Neural progenitor cell (in vitro differentiated cells): ENCODE measurements at regions not wholly inside any gene's neighbourhood (a gene's known extent, or its start where the extent isn't known, plus 50 kb on each side); places are given as distances from the start of the nearest gene placed in this dataset.

Experiments
- DNase-seq: peaks from one replicate; pipeline ENCODE4 v3.0.0-alpha.2; 2016; ENCODE audit warnings: low spot score
- H2AFZ ChIP-seq: fragments of 200-600 bp; sonication (generic); replicated peaks from 2 replicates; pipeline ENCODE4 v1.6.1; 2016; ENCODE audit warnings: antibody characterized with exemption
- H3F3A ChIP-seq: fragments of 200-600 bp; sonication (generic); 2 replicates; pipeline ENCODE4 v1.6.1; 2016; ENCODE audit warnings: antibody characterized with exemption, low read depth
- H3K27ac ChIP-seq: fragments of 200-600 bp; sonication (generic); 2 replicates; pipeline ENCODE4 v1.5.1; 2016; ENCODE audit warnings: mild to moderate bottlenecking
- H3K27me3 ChIP-seq: fragments of 200-600 bp; sonication (generic); 2 replicates; pipeline ENCODE4 v1.6.1; 2016; ENCODE audit warnings: mild to moderate bottlenecking, moderate library complexity
- H3K36me3 ChIP-seq: fragments of 200-600 bp; sonication (generic); 2 replicates; pipeline ENCODE4 v1.5.1; 2016
- H3K4me1 ChIP-seq: fragments of 200-600 bp; sonication (generic); 2 replicates; pipeline ENCODE4 v1.6.1; 2016; ENCODE audit warnings: mixed run types
- H3K4me2 ChIP-seq: fragments of 200-600 bp; sonication (generic); 2 replicates; pipeline ENCODE4 v1.6.1; 2016
- H3K4me3 ChIP-seq: fragments of 200-600 bp; sonication (generic); 2 replicates; pipeline ENCODE4 v1.5.1; 2016
- H3K79me2 ChIP-seq: fragments of 200-600 bp; sonication (generic); 2 replicates; pipeline ENCODE4 v1.6.1; 2016; ENCODE audit warnings: low read depth
- H3K9ac ChIP-seq: fragments of 200-600 bp; sonication (generic); 2 replicates; pipeline ENCODE4 v1.6.1; 2016
- H3K9me3 ChIP-seq: fragments of 200-600 bp; sonication (generic); 2 replicates; pipeline ENCODE4 v1.5.1; 2016; ENCODE audit warnings: low read depth
- H4K20me1 ChIP-seq: fragments of 200-600 bp; sonication (generic); 2 replicates; pipeline ENCODE4 v1.6.1; 2016; ENCODE audit warnings: low read depth
- H3K27ac Mint-ChIP-seq: 3 replicates; pipeline ENCODE4 v1.8.0; 2021; ENCODE audit warnings: mixed read lengths
- H3K27me3 Mint-ChIP-seq: 2 replicates; pipeline ENCODE4 v1.8.0; 2022; ENCODE audit warnings: low read depth, mild to moderate bottlenecking, inconsistent platforms, moderate library complexity, mixed read lengths; ENCODE audit not compliant: insufficient read depth
- H3K36me3 Mint-ChIP-seq: 3 replicates; pipeline ENCODE4 v1.8.0; 2021; ENCODE audit warnings: mixed read lengths
- H3K4me1 Mint-ChIP-seq: 3 replicates; pipeline ENCODE4 v1.8.0; 2021; ENCODE audit warnings: mixed read lengths
- H3K4me3 Mint-ChIP-seq: 3 replicates; pipeline ENCODE4 v1.8.0; 2021; ENCODE audit warnings: mild to moderate bottlenecking, moderate library complexity, mixed read lengths
- H3K9me3 Mint-ChIP-seq: 3 replicates; pipeline ENCODE4 v1.8.0; 2020; ENCODE audit warnings: mixed read lengths
- CTCF ChIP-seq: fragments of 200-600 bp; sonication (generic); IDR thresholded peaks from 2 replicates; pipeline ENCODE4 v1.5.1; 2017; ENCODE audit warnings: antibody characterized with exemption, mild to moderate bottlenecking
- EZH2 ChIP-seq: fragments of 200-600 bp; sonication (generic); IDR thresholded peaks from 2 replicates; pipeline ENCODE4 v1.6.1; 2017; ENCODE audit warnings: antibody characterized with exemption, mild to moderate bottlenecking, moderate library complexity
- EZH2phosphoT487 ChIP-seq: fragments of 200-600 bp; sonication (generic); IDR thresholded peaks from 2 replicates; pipeline ENCODE4 v1.6.1; 2017; ENCODE audit warnings: antibody characterized with exemption

GRCh38 chr9:103804077-103804735 is 289.9 kb upstream of the SMC2 start:
- H3K27ac ChIP-seq, result no peak overlapping the region
- no peaks in the 10 kb centered on the region for H4K20me1 ChIP-seq
- no peaks in the 10 kb centered on the region for H3F3A ChIP-seq
- no peak overlapping the region for H3K4me2 ChIP-seq
- Mint-ChIP-seq H3K4me3 (no peak overlapping the region), H3K36me3 (no peaks in the 10 kb centered on the region), H3K4me1 (no peaks in the 10 kb centered on the region), H3K27me3 (no peaks in the 10 kb centered on the region), H3K9me3 (no peaks in the 10 kb centered on the region), H3K27ac (no peak overlapping the region)
- no peaks in the 10 kb centered on the region for H3K27me3 ChIP-seq
- TF ChIP-seq EZH2phosphoT487, result no peak
- no peak for TF ChIP-seq CTCF
- TF ChIP-seq EZH2, result no peak
- H3K9me3 ChIP-seq, result no peaks in the 10 kb centered on the region
- H3K4me3 ChIP-seq, result no peak overlapping the region
- no peak for DNase-seq
- H3K9ac ChIP-seq, result no peak overlapping the region
- H3K79me2 ChIP-seq, result no peaks in the 10 kb centered on the region
- no peak overlapping the region for H2AFZ ChIP-seq
- no peaks in the 10 kb centered on the region for H3K36me3 ChIP-seq
- H3K4me1 ChIP-seq, result no peaks in the 10 kb centered on the region

DNA sequence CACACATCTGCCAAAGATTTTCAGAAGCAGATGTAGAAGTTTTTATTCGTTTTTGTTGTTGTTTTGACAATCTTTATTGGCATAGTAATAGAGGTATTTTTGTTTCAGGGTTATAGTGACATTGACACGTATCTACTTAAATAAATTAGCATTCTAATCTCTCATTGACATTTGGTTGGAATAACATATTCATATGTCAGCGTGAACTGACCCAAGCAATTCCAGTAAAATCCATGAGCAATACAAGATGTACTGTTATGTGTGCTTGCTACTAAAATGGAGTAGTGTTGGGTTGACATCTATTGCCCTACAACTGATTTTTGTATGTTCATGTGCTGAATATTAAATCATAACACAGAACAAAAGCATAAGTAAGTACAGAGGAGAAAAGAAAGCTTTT is 284.4 kb upstream of the SMC2 start:
- Histone ChIP-seq H3K36me3 (no peaks in the 10 kb centered on the region), H3K27ac (no peak overlapping the region), H2AFZ (no peak overlapping the region), H4K20me1 (no peaks in the 10 kb centered on the region), H3K9me3 (no peaks in the 10 kb centered on the region), H3K27me3 (no peaks in the 10 kb centered on the region), H3K4me1 (no peaks in the 10 kb centered on the region), H3F3A (no peaks in the 10 kb centered on the region), H3K4me2 (no peak overlapping the region), H3K9ac (no peak overlapping the region), H3K79me2 (no peaks in the 10 kb centered on the region), H3K4me3 (no peak overlapping the region)
- TF ChIP-seq EZH2phosphoT487, result no peak
- TF ChIP-seq EZH2, result no peak
- no peak for TF ChIP-seq CTCF
- no peak for DNase-seq
- Mint-ChIP-seq H3K4me1 (no peaks in the 10 kb centered on the region), H3K27ac (no peak overlapping the region), H3K4me3 (no peak overlapping the region), H3K36me3 (no peaks in the 10 kb centered on the region), H3K27me3 (peaks cover 2% of the 10 kb centered on the region), H3K9me3 (no peaks in the 10 kb centered on the region)

DNA sequence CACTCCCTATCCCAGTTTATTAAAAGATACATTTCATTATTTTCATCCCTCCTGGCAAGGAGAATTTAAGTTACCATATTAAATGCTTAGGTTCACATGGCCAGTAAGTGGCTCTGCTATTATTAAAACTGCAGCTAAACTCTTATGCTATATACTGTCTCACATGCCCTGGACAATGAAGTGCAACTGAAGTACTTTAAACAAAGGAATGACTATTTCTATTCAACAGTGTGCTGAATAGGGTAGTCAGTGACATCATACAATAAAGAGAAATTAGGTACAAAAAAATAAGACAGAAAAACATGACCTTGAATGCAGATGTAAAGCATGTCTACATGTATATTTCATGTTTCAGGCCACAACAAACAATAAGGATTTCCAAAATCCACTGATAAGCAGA is 282.6 kb upstream of the SMC2 start:
- no peak overlapping the region for H3K27ac Mint-ChIP-seq
- Histone ChIP-seq H3K27ac (no peak overlapping the region), H3K9me3 (no peaks in the 10 kb centered on the region), H3K4me2 (no peak overlapping the region), H3F3A (no peaks in the 10 kb centered on the region), H3K79me2 (no peaks in the 10 kb centered on the region), H2AFZ (no peak overlapping the region), H3K4me1 (no peaks in the 10 kb centered on the region), H3K9ac (no peak overlapping the region), H3K27me3 (no peaks in the 10 kb centered on the region), H4K20me1 (no peaks in the 10 kb centered on the region), H3K36me3 (no peaks in the 10 kb centered on the region), H3K4me3 (no peak overlapping the region)
- TF ChIP-seq EZH2phosphoT487, result no peak
- TF ChIP-seq CTCF, result no peak
- no peak overlapping the region for H3K4me3 Mint-ChIP-seq
- no peaks in the 10 kb centered on the region for H3K9me3 Mint-ChIP-seq
- peaks cover 2% of the 10 kb centered on the region for H3K27me3 Mint-ChIP-seq
- no peaks in the 10 kb centered on the region for H3K4me1 Mint-ChIP-seq
- no peaks in the 10 kb centered on the region for H3K36me3 Mint-ChIP-seq
- no peak for DNase-seq
